HG03097 (cell line): ENCODE measurements at regions not wholly inside any gene's neighbourhood (a gene's known extent, or its start where the extent isn't known, plus 50 kb on each side); places are given as distances from the start of the nearest gene placed in this dataset.

ENCODE experiments used
- ATAC-seq: cut with Tn5 transposase; IDR thresholded peaks from one replicate; pipeline ENCODE4 v1.9.1; 2021; ENCODE audit not compliant: unreplicated experiment, low FRiP score

GRCh38 chr2:11920993-11921583 is 174.7 kb downstream of the LPIN1 start:
- ATAC-seq, result no peak

- no peak for ATAC-seq
These were observed 175.9 kb downstream of the LPIN1 start for GRCh38 chr2:11922294-11922693.

- no peak for ATAC-seq
These were observed 177.5 kb downstream of the LPIN1 start for GRCh38 chr2:11923935-11924334.

GRCh38 chr2:11925295-11926066 is 179.0 kb downstream of the LPIN1 start:
- no peak for ATAC-seq

DNA sequence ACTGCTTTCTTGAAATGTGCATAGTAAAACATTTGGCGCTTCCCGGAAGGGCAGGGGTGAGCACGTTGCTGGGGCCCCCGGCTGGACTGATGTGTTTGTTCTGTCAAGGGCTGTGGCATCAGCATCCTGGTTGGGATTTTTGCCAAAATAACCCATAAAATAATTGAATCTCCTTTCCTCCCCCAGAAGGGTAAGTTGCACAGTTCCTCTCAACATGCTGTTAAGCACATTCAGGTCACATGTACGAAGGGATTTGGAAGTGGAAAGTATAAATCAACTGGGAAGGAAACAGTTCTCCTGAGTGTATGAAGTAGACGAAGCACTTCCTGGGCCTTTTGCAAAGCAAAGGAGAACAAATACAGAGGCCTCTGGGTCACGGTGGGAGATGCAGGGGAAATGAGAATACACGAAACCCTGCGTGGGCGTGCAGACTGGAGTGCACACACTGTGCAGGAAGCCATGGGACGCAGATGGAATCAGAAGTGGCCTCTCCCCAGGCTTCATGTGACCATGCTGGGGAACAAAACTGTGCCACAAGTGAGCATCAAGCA is 183.9 kb downstream of the LPIN1 start:
- no peak for ATAC-seq

GRCh38 chr2:11932048-11932512 is 185.6 kb downstream of the LPIN1 start:
- no peak for ATAC-seq

DNA sequence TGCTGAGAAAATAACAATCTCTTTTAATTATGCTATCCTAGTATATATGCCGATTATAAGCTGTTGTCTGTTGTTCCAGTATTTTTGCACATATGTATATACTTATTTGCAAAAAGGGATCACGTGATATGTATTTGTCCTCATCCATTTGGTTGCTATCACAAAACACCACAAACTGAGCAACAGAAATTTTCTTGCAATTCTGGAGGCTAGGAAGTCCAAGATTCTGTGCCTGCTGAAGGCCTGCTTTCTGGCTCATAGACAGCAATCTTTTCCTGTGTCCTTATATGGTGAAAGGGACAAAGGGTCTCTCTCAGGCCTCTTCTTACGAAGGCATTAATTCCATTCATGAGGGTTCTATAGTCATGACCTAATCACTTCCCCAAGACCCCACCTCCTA is 186.5 kb downstream of the LPIN1 start:
- no peak for ATAC-seq

DNA sequence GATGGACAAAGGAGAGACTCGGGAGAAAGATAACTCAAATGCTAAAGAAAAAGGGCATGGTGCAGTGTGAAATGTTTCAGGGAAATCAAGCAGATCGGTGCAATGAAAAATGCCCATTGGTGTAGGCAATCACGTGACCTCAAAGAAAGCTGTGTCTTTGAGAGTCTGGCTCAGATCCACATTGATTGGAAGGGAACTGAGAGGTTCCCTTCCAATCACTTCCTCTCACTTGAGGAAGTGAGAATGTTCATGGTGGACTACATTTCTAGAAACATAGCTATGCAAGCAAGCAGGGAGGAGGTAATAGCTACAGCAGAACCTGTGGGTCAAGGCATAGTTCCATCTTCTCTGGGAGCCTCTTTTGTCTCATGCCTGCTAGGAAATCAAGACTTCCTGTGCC is 187.4 kb downstream of the LPIN1 start:
- ATAC-seq, result peak; percentile 48

DNA sequence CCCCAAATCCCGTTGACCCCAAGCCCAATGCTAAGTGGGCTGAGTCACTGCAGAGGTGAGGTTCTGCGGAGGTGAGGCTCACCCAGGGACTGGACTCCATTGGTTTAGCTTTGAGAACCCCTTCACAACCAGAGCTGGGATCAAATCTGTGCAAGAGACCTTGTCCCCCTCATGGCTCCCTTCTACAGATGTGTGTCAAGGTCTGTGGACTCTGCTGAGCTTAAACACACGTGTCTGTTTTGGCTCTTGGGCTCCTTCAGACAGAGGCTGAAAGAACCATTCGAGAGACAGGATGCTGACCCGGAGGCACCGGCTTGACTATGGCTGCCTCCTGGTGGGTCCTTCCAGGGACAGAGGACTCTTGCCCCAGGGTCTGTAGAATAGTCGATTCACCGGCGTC is 190.3 kb downstream of the LPIN1 start:
- no peak for ATAC-seq

DNA sequence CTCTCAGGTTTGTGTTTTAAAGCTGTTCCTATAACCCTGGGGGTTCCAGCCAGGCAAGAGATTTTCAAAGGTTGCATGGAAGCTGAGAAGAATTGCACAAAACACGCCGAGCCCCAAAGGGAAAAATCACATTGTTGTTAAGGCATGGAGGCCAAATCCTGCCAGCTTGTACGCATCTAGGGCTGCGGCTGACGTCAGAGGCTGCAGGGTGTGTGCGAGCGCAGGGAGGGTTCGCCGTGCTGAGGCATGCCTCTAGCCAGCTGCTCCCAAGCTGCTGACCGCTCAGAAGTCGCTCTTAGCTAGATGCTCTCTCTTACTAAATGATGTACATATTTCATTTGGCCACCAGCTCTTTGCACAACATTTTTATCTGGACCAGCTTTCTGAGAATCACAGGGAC is 191.8 kb downstream of the LPIN1 start:
- ATAC-seq, result no peak

- no peak for ATAC-seq
These were observed 193.1 kb downstream of the LPIN1 start for GRCh38 chr2:11939523-11939922.

GRCh38 chr2:11940121-11940743 is 193.8 kb downstream of the LPIN1 start:
- no peak for ATAC-seq

- ATAC-seq, result no peak
These were observed 194.4 kb downstream of the LPIN1 start for GRCh38 chr2:11940799-11941198.

DNA sequence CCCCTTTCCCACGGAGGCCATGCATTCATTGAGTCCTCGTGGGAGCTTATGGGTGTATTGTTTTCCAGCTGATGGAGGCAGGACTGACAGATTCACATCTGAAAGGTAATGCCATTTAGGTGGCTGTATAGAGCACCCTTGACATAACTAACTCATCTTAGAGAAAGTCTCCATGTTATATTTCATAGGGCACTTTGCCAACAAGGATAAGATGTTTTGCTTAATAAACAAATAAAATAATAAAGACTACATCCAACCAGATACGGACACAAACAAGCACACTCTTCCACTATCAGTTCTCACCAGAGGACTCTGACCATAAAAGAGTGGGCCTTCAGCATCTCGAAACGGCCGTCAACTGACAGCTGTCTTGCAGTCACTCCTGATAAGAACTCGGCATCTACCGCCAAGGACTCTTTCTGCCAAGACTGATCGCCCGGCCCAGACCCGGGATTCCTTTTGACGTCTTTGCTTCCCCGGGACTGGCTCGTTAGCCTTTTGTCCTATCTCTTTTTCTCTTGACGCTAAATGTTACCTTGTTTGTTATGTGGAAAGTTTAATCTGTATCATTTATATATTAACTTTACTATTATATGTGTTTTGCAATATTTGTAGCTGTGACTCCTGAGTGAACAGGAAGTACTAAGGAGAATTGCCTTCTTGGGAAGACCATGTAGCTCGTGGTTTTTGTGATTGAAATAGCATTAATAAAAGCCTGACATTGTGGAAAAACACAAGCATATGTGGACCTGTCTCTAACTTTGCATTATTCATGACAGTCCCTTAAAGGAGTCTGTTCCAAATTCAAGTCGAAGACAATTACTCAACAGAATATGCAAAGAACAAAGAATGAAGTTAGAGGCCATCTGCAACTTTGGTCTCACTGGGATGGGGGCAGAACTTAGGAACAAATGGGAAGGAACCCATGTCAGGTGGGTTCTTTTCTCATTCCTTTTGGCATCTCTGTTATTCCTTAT is 195.1 kb downstream of the LPIN1 start:
- no peak for ATAC-seq

GRCh38 chr2:11942178-11942569 is 195.7 kb downstream of the LPIN1 start:
- ATAC-seq, result no peak

GRCh38 chr2:11944311-11944710 is 197.9 kb downstream of the LPIN1 start:
- ATAC-seq, result no peak

GRCh38 chr2:11945139-11946126 is 199.0 kb downstream of the LPIN1 start:
- peak; percentile 79 for ATAC-seq

GRCh38 chr2:11947956-11948355 is 201.5 kb downstream of the LPIN1 start:
- no peak for ATAC-seq
